GM23338 (cell line): ENCODE measurements at regions not wholly inside any gene's neighbourhood (a gene's known extent, or its start where the extent isn't known, plus 50 kb on each side); places are given as distances from the start of the nearest gene placed in this dataset.
"Not testable (repeated sequence)": the region's sequence is repeated elsewhere in the genome, so short reads cannot be mapped to it uniquely, and the experiment has no call there.

Source experiments
- ATAC-seq: fragments of 200-7000 bp; cut with Tn5 transposase; 3 replicates; pipeline ENCODE4 v1.9.1; 2020
- DNase-seq: peaks from one replicate; pipeline ENCODE4 v3.0.0-alpha.2; 2015; ENCODE audit warnings: low spot score
- H2AFZ ChIP-seq: fragments of 200-600 bp; sonication (generic); 2 replicates; pipeline ENCODE4 v1.8.0; 2016; ENCODE audit warnings: antibody characterized with exemption, mild to moderate bottlenecking, moderate library complexity
- H3F3A ChIP-seq: fragments of 200-600 bp; sonication (generic); replicated peaks from 2 replicates; pipeline ENCODE4 v1.8.0; 2017; ENCODE audit warnings: antibody characterized with exemption, mixed run types, low read depth
- H3K27ac ChIP-seq: fragments of 200-600 bp; sonication (generic); 2 replicates; pipeline ENCODE4 v1.6.1; 2016; ENCODE audit warnings: low read depth
- H3K27me3 ChIP-seq: fragments of 200-600 bp; sonication (generic); 2 replicates; pipeline ENCODE4 v1.8.0; 2016; ENCODE audit warnings: mild to moderate bottlenecking, mixed run types, moderate library complexity; ENCODE audit not compliant: insufficient read depth
- H3K36me3 ChIP-seq: fragments of 200-600 bp; sonication (generic); 2 replicates; pipeline ENCODE4 v1.8.0; 2016; ENCODE audit warnings: mild to moderate bottlenecking; ENCODE audit not compliant: insufficient read depth
- H3K4me1 ChIP-seq: fragments of 200-600 bp; sonication (generic); 2 replicates; pipeline ENCODE4 v1.8.0; 2016; ENCODE audit warnings: mild to moderate bottlenecking, moderate library complexity; ENCODE audit not compliant: insufficient read depth
- H3K4me2 ChIP-seq: fragments of 200-600 bp; sonication (generic); 2 replicates; pipeline ENCODE4 v1.7.1; 2017; ENCODE audit warnings: mixed run types
- H3K4me3 ChIP-seq: fragments of 200-600 bp; sonication (generic); 2 replicates; pipeline ENCODE4 v1.6.1; 2016; ENCODE audit warnings: mixed run types
- H3K79me2 ChIP-seq: fragments of 200-600 bp; sonication (generic); replicated peaks from 2 replicates; pipeline ENCODE4 v1.8.0; 2017; ENCODE audit warnings: mild to moderate bottlenecking; ENCODE audit not compliant: insufficient read depth
- H3K9me2 ChIP-seq: fragments of 200-600 bp; sonication (generic); 2 replicates; pipeline ENCODE4 v1.8.0; 2017; ENCODE audit not compliant: insufficient read depth
- H4K20me1 ChIP-seq: fragments of 200-600 bp; sonication (generic); replicated peaks from 2 replicates; pipeline ENCODE4 v1.8.0; 2017; ENCODE audit warnings: mild to moderate bottlenecking; ENCODE audit not compliant: insufficient read depth
- H3K27ac Mint-ChIP-seq: 2 replicates; pipeline ENCODE4 v1.8.0; 2020; ENCODE audit warnings: inconsistent platforms, mild to moderate bottlenecking, moderate library complexity, mixed read lengths
- H3K27me3 Mint-ChIP-seq: 3 replicates; pipeline ENCODE4 v1.8.0; 2022; ENCODE audit warnings: low read depth, mild to moderate bottlenecking, moderate library complexity, mixed read lengths, inconsistent platforms; ENCODE audit not compliant: insufficient read depth, poor library complexity
- H3K36me3 Mint-ChIP-seq: 3 replicates; pipeline ENCODE4 v1.8.0; 2021; ENCODE audit warnings: low read depth, mild to moderate bottlenecking, inconsistent platforms, moderate library complexity, mixed read lengths
- H3K4me1 Mint-ChIP-seq: 3 replicates; pipeline ENCODE4 v1.8.0; 2020; ENCODE audit warnings: mild to moderate bottlenecking, inconsistent platforms, mixed read lengths
- H3K4me3 Mint-ChIP-seq: 3 replicates; pipeline ENCODE4 v1.8.0; 2021; ENCODE audit warnings: moderate library complexity, mild to moderate bottlenecking, inconsistent platforms, mixed read lengths
- H3K9me3 Mint-ChIP-seq: 3 replicates; pipeline ENCODE4 v1.8.0; 2020; ENCODE audit warnings: moderate library complexity, mild to moderate bottlenecking, inconsistent platforms, mixed read lengths
- EZH2phosphoT487 ChIP-seq: fragments of 200-600 bp; sonication (generic); IDR thresholded peaks from one replicate; pipeline ENCODE4 v1.8.1; 2018; ENCODE audit warnings: antibody characterized with exemption; ENCODE audit not compliant: unreplicated experiment
- JUNB ChIP-seq: IDR thresholded peaks from one replicate; pipeline ENCODE4 v1.6.1; 2016; ENCODE audit warnings: antibody characterized with exemption; ENCODE audit not compliant: unreplicated experiment
- NANOG ChIP-seq: IDR thresholded peaks from 2 replicates; pipeline ENCODE4 v1.6.1; 2016; ENCODE audit warnings: antibody characterized with exemption, borderline replicate concordance
- POLR2AphosphoS5 ChIP-seq: IDR thresholded peaks from 2 replicates; pipeline ENCODE4 v1.6.1; 2016; ENCODE audit warnings: antibody characterized with exemption, low read depth
- ZNF114 ChIP-seq: fragments of 250-450 bp; sonication (Bioruptor Pico); IDR thresholded peaks from 2 replicates; pipeline ENCODE4 v1.5.0; 2020; ENCODE audit warnings: mild to moderate bottlenecking, moderate library complexity
- TF ChIP-seq, protein P1 (sequence below): fragments of 250-450 bp; sonication (Bioruptor Pico); IDR thresholded peaks from 2 replicates; pipeline ENCODE4 v1.5.0; 2020; ENCODE audit warnings: mild to moderate bottlenecking, moderate library complexity
- TF ChIP-seq, protein P2 (sequence below), 2 experiments: fragments of 200-600 bp in 1 of 2; sonication (generic) in 1 of 2; conservative IDR thresholded peaks; 2 replicates each; pipeline versions ENCODE4 v1.5.1 to v1.6.1; 2016 to 2017; ENCODE audit warnings: antibody characterized with exemption in 2 of 2, low read depth in 2 of 2, mild to moderate bottlenecking in 2 of 2, moderate library complexity in 1 of 2
- TF ChIP-seq, protein P3 (sequence below): IDR thresholded peaks from 2 replicates; pipeline ENCODE4 v1.6.1; 2016; ENCODE audit warnings: antibody characterized with exemption
- TF ChIP-seq, protein P4 (sequence below): IDR thresholded peaks from one replicate; pipeline ENCODE4 v1.6.1; 2018; ENCODE audit warnings: antibody characterized with exemption; ENCODE audit not compliant: unreplicated experiment

DNA sequence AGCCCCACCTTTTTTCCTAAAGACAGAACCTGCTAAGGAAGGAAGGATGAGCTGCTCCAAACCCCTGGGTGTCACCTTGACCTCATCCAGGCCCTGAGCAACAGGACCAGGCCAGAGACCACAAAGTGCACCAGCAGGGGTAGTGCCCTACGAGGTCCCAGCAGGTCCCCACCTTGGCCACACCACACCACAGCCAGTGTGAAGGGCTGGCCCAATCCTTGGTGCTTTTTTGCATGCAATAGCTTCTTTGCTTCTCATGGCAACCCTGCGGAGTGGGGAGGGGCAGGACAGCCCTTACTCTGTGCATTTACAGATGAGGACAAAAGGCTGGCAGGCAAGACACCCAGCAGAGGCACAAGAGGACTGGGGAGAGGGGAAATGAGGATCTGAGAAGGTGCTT is 352.6 kb downstream of the BCL11B start (continued):
- TF ChIP-seq, protein P1, sequence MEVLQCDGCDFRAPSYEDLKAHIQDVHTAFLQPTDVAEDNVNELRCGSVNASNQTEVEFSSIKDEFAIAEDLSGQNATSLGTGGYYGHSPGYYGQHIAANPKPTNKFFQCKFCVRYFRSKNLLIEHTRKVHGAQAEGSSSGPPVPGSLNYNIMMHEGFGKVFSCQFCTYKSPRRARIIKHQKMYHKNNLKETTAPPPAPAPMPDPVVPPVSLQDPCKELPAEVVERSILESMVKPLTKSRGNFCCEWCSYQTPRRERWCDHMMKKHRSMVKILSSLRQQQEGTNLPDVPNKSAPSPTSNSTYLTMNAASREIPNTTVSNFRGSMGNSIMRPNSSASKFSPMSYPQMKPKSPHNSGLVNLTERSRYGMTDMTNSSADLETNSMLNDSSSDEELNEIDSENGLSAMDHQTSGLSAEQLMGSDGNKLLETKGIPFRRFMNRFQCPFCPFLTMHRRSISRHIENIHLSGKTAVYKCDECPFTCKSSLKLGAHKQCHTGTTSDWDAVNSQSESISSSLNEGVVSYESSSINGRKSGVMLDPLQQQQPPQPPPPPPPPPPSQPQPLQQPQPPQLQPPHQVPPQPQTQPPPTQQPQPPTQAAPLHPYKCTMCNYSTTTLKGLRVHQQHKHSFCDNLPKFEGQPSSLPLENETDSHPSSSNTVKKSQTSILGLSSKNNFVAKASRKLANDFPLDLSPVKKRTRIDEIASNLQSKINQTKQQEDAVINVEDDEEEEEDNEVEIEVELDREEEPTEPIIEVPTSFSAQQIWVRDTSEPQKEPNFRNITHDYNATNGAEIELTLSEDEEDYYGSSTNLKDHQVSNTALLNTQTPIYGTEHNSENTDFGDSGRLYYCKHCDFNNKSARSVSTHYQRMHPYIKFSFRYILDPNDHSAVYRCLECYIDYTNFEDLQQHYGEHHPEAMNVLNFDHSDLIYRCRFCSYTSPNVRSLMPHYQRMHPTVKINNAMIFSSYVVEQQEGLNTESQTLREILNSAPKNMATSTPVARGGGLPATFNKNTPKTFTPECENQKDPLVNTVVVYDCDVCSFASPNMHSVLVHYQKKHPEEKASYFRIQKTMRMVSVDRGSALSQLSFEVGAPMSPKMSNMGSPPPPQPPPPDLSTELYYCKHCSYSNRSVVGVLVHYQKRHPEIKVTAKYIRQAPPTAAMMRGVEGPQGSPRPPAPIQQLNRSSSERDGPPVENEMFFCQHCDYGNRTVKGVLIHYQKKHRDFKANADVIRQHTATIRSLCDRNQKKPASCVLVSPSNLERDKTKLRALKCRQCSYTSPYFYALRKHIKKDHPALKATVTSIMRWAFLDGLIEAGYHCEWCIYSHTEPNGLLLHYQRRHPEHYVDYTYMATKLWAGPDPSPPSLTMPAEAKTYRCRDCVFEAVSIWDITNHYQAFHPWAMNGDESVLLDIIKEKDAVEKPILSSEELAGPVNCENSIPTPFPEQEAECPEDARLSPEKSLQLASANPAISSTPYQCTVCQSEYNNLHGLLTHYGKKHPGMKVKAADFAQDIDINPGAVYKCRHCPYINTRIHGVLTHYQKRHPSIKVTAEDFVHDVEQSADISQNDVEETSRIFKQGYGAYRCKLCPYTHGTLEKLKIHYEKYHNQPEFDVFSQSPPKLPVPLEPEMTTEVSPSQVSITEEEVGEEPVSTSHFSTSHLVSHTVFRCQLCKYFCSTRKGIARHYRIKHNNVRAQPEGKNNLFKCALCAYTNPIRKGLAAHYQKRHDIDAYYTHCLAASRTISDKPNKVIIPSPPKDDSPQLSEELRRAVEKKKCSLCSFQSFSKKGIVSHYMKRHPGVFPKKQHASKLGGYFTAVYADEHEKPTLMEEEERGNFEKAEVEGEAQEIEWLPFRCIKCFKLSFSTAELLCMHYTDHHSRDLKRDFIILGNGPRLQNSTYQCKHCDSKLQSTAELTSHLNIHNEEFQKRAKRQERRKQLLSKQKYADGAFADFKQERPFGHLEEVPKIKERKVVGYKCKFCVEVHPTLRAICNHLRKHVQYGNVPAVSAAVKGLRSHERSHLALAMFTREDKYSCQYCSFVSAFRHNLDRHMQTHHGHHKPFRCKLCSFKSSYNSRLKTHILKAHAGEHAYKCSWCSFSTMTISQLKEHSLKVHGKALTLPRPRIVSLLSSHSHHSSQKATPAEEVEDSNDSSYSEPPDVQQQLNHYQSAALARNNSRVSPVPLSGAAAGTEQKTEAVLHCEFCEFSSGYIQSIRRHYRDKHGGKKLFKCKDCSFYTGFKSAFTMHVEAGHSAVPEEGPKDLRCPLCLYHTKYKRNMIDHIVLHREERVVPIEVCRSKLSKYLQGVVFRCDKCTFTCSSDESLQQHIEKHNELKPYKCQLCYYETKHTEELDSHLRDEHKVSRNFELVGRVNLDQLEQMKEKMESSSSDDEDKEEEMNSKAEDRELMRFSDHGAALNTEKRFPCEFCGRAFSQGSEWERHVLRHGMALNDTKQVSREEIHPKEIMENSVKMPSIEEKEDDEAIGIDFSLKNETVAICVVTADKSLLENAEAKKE: no peak
- no peak for TF ChIP-seq NANOG

DNA sequence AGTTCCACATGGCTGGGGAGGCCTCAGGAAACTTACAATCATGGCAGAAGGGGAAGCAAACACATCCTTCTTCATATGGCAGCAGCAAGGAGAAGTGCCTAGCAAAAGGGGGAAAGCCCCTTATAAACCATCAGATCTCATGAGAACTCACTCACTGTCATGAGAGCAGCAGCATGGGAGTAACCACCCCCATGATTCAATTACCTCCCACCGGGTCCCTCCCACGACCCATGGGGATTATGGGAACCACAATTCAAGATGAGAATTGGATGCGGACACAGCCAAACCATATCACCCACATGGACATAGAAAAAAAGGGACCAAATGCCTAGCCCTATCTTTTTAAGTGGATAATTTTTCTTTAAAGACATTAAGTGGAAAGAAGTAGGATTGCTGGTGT is 350.7 kb downstream of the BCL11B start:
- not testable (repeated sequence) for H3K36me3 ChIP-seq, DNase-seq, ATAC-seq, H3F3A ChIP-seq, H3K4me3 ChIP-seq, H3K4me2 ChIP-seq, H3K79me2 ChIP-seq, H3K36me3 Mint-ChIP-seq, H2AFZ ChIP-seq, H3K4me1 Mint-ChIP-seq, H3K27me3 ChIP-seq, H3K9me3 Mint-ChIP-seq, H3K27ac ChIP-seq, H3K4me3 Mint-ChIP-seq, H4K20me1 ChIP-seq, H3K27me3 Mint-ChIP-seq, H3K9me2 ChIP-seq, H3K27ac Mint-ChIP-seq, H3K4me1 ChIP-seq

DNA sequence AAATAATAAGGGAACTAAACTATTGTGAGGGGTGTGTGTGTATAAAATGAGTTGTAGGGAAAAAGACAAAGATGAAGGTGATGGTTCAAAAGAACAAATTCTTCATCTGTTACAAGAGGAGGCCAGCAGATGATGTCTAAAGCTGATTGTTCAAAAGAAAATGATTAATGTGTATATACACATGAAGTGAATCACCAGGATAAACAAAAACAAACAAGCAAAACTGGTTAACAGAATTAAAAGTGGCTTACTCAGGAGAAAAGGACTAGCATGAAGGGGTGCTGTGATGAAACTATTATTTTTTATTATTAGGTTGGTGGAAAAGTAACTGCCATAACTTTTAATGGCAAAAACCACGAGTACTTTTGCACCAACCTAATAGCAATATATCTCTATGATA is 348.4 kb downstream of the BCL11B start:
- Mint-ChIP-seq H3K36me3 (no peaks in the 10 kb centered on the region), H3K9me3 (no peaks in the 10 kb centered on the region; the same call in 2 of the 3 replicates), H3K27ac (no peak overlapping the region), H3K4me1 (peaks cover 7% of the 10 kb centered on the region; the same call in 2 of the 3 replicates), H3K4me3 (no peak overlapping the region), H3K27me3 (peaks cover 5% of the 10 kb centered on the region)
- Histone ChIP-seq H3K4me1 (0 out of 2 replicates have a peak, but pooled peaks cover 3% of the 10 kb centered on the region), H3K27ac (no peak overlapping the region), H4K20me1 (no peaks in the 10 kb centered on the region), H3K27me3 (no peaks in the 10 kb centered on the region), H3K4me2 (no peak overlapping the region), H3K9me2 (no peaks in the 10 kb centered on the region), H3K4me3 (no peak overlapping the region), H3K79me2 (no peaks in the 10 kb centered on the region), H3F3A (no peaks in the 10 kb centered on the region), H2AFZ (no peak overlapping the region), H3K36me3 (no peaks in the 10 kb centered on the region)
- ATAC-seq (no peak), DNase-seq (no peak)
- no peak for TF ChIP-seq POLR2AphosphoS5
- TF ChIP-seq, protein P2, sequence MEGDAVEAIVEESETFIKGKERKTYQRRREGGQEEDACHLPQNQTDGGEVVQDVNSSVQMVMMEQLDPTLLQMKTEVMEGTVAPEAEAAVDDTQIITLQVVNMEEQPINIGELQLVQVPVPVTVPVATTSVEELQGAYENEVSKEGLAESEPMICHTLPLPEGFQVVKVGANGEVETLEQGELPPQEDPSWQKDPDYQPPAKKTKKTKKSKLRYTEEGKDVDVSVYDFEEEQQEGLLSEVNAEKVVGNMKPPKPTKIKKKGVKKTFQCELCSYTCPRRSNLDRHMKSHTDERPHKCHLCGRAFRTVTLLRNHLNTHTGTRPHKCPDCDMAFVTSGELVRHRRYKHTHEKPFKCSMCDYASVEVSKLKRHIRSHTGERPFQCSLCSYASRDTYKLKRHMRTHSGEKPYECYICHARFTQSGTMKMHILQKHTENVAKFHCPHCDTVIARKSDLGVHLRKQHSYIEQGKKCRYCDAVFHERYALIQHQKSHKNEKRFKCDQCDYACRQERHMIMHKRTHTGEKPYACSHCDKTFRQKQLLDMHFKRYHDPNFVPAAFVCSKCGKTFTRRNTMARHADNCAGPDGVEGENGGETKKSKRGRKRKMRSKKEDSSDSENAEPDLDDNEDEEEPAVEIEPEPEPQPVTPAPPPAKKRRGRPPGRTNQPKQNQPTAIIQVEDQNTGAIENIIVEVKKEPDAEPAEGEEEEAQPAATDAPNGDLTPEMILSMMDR (conservative IDR thresholded peaks at IDR 0.05; ENCODE audit: low read depth in 2 of 2): no peak
- TF ChIP-seq, protein P3, sequence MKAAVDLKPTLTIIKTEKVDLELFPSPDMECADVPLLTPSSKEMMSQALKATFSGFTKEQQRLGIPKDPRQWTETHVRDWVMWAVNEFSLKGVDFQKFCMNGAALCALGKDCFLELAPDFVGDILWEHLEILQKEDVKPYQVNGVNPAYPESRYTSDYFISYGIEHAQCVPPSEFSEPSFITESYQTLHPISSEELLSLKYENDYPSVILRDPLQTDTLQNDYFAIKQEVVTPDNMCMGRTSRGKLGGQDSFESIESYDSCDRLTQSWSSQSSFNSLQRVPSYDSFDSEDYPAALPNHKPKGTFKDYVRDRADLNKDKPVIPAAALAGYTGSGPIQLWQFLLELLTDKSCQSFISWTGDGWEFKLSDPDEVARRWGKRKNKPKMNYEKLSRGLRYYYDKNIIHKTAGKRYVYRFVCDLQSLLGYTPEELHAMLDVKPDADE: no peak
- TF ChIP-seq JUNB: no peak
- TF ChIP-seq, protein P4, sequence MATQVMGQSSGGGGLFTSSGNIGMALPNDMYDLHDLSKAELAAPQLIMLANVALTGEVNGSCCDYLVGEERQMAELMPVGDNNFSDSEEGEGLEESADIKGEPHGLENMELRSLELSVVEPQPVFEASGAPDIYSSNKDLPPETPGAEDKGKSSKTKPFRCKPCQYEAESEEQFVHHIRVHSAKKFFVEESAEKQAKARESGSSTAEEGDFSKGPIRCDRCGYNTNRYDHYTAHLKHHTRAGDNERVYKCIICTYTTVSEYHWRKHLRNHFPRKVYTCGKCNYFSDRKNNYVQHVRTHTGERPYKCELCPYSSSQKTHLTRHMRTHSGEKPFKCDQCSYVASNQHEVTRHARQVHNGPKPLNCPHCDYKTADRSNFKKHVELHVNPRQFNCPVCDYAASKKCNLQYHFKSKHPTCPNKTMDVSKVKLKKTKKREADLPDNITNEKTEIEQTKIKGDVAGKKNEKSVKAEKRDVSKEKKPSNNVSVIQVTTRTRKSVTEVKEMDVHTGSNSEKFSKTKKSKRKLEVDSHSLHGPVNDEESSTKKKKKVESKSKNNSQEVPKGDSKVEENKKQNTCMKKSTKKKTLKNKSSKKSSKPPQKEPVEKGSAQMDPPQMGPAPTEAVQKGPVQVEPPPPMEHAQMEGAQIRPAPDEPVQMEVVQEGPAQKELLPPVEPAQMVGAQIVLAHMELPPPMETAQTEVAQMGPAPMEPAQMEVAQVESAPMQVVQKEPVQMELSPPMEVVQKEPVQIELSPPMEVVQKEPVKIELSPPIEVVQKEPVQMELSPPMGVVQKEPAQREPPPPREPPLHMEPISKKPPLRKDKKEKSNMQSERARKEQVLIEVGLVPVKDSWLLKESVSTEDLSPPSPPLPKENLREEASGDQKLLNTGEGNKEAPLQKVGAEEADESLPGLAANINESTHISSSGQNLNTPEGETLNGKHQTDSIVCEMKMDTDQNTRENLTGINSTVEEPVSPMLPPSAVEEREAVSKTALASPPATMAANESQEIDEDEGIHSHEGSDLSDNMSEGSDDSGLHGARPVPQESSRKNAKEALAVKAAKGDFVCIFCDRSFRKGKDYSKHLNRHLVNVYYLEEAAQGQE: no peak
- no peak for TF ChIP-seq ZNF114
- no peak for TF ChIP-seq EZH2phosphoT487
